ELF-1 (cell line): ENCODE measurements at regions not wholly inside any gene's neighbourhood (a gene's known extent, or its start where the extent isn't known, plus 50 kb on each side); places are given as distances from the start of the nearest gene placed in this dataset.

Experiments used
- DNase-seq: peaks from one replicate; pipeline ENCODE4 v3.0.0-alpha.2; 2016; ENCODE audit warnings: low read depth, low spot score

- no peak for DNase-seq
Observed at GRCh38 chr4:25578432-25578831, 77.2 kb upstream of the SLC34A2 start.

DNA sequence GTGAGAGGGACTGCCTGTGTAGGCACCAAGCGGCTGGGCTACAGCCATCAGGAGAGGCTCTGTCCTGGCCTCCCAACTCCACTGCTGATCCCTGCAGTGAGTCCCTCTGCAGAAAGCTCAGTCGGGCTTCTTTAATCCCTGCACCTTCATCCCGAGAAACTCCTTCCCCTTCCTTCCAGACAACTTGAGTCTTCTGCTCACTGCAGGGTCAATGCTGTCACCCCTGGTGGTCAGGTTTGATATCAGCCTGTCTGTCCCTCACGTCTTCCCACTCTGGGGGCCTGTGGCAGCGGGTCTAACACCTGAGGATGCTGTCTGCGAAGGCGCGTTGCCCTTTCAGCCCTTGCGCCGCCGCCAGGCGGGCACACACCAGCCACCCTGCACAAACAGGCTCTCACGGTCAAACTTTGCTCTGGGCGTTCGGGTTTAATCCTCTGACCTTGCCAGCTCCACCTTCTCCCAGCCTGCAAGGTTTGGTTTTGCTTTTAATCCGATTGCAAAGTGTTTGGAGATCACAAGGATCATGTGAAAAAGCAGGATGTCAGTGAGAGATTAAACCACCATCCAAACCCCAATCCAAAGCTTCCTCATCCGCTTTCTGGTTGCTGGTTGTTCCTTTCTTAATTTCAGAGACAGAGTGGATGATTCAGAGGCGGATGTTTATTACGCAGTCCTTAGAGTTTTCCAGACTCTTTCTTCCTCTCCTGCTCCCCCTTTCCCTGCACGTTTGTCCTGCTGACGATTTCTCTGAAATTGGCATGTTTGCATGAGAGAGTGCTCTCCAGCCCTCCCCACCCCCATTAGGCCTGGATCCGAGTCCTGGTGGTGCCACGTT is 74.8 kb upstream of the SLC34A2 start:
- DNase-seq = no peak

- no peak for DNase-seq
Observed at GRCh38 chr4:25585901-25586523, 69.6 kb upstream of the SLC34A2 start.

DNA sequence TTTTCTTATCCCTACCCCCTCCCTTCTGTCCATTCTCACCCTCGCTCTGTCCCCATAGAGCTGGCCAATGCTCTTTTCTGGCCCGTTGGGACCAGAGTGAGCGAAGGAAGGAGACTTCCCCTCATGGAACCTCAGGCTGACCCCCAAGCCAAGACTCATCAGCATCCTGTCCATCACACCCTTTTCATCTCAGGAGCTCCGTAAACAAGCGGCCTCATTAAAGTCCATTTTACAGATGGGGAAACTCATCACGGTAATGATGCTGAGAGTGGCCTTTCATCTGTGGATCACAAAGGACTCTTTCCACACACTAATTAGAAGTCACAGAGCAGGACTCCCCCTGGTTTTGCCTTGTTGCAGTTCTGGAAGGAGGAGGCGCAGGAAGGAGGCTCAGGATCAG is 67.4 kb upstream of the SLC34A2 start:
- DNase-seq = peak; percentile 50

DNA sequence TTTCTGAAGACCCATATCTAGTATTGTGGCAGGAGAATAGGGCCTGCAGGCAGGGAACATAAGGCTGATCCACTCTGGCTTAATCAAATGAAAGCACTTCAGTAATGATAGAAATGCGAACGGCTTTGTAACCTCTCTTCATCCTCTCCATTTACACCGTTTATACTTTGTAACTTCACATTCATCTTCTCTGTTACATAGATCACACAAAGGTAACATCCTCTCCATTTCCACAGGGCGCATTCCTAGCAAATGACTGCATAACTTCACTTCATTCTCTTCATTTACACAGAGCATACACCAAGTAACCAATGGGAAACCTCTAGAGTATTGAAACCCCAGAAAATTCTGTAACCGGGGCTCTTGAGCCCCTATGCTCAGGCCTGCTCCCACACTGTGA is 65.5 kb upstream of the SLC34A2 start:
- no peak for DNase-seq

DNA sequence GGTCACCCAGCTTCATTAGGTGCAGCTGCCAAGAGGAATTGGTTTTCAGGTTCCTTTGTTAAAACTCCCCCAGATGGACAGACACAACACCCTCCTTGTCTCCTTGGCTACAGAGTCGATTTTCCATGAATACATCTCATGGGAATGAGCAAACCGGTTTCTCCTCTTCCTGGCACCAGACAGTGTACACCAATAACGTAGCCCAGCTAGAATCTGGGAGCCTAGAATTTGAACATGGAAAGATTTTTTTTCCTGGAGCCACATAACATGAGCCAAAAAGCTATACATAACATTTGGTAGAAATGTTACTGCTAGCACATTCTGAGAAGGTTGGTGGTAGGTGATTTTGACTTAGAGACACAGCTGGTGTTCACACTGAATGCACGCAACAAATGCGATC is 62.9 kb upstream of the SLC34A2 start:
- DNase-seq = no peak
